Retinal pigment epithelial cell (primary cell): ENCODE measurements at regions not wholly inside any gene's neighbourhood (a gene's known extent, or its start where the extent isn't known, plus 50 kb on each side); places are given as distances from the start of the nearest gene placed in this dataset.

Experiments
- DNase-seq: peaks from one replicate; pipeline ENCODE4 v3.0.0-alpha.2; 2010; ENCODE audit warnings: low read depth
- H3K4me3 ChIP-seq: 2 replicates; pipeline ENCODE4 v1.5.1; 2011; ENCODE audit warnings: mild to moderate bottlenecking, low read length, control low read depth, moderate library complexity
- CTCF ChIP-seq: conservative IDR thresholded peaks from 2 replicates; pipeline ENCODE4 v1.5.1; 2011; ENCODE audit warnings: low read depth, low read length, control low read depth, inconsistent platforms

GRCh38 chr6:85186546-85187175, 263.2 kb upstream of the NT5E start:
- TF ChIP-seq CTCF = no peak
- no peak for DNase-seq
- H3K4me3 ChIP-seq = no peak overlapping the region

DNA sequence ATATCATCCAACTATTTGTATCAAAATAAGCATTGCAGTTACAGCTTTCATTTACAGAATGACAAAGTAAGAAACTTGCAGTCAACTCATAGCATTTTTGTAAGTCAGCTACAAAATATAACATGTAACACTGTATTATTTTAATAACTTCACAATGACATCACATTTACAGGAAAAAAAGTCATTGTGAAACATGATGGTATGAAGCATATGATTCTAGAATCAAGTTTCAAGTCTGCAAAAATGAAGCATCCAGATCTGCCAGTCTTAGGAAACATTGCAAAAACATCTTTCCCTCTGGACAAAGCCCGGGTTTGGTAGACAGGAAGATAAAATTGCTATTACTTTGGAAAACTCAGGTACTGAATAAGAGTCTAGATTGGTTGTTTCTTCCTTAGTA, 263.9 kb upstream of the NT5E start:
- TF ChIP-seq CTCF = no peak
- no peak for DNase-seq

GRCh38 chr6:85183841-85184240, 266.0 kb upstream of the NT5E start:
- H3K4me3 ChIP-seq = no peak overlapping the region
- no peak for DNase-seq
- TF ChIP-seq CTCF = no peak

More for the DNA sequence above, 263.9 kb upstream of the NT5E start:
- no peak overlapping the region for H3K4me3 ChIP-seq

GRCh38 chr6:85172705-85173104, 277.2 kb upstream of the NT5E start:
- no peak for DNase-seq
- TF ChIP-seq CTCF = no peak
- H3K4me3 ChIP-seq = no peak overlapping the region

- TF ChIP-seq CTCF = no peak
- DNase-seq = no peak
- H3K4me3 ChIP-seq = no peak overlapping the region
Observed at GRCh38 chr6:85172161-85172560, 277.7 kb upstream of the NT5E start.

- no peak for DNase-seq
- no peak overlapping the region for H3K4me3 ChIP-seq
- no peak for TF ChIP-seq CTCF
Observed at GRCh38 chr6:85169189-85169588, 280.7 kb upstream of the NT5E start.

DNA sequence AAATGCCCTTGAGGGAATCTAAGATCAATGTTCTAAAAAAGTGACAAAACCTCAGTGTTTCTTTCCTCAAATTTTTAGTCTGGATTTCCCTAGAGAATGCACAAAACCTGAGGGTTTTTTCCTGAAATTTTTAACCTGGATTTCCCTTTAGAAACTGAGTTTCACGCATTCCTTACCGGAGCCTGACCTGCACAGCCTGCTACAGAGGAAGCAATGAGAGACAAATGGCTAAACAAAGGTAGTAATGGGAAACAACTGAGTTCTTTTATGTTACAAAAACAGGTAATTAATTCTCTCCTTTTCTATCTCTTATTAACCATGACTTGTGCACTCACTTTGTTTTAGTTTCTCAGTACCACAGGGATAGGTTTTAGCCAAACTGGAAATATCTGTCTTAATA, 281.7 kb upstream of the NT5E start:
- H3K4me3 ChIP-seq = no peak overlapping the region
- no peak for TF ChIP-seq CTCF
- DNase-seq = no peak
